ENCODE measurements at regions not wholly inside any gene's neighbourhood (a gene's known extent, or its start where the extent isn't known, plus 50 kb on each side); places are given as distances from the start of the nearest gene placed in this dataset.

DNA sequence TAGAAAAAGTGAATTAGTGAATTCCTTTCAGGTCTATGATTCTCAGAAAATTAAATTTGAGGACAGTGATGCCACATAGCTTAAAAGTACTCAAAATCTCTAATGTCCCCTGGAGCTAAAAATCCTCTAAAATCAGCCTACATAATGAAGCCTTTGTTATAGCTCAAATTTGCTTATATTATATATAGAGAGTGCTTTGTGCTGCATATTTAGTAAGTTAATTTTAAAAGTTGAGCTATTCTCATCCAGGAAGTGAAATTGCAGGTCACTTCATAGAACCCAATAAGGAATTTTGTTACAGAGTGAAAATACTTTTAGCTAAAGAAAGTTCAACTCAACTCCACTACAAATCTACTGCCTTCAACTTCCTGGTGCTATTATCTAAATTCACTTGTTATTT lies 507.5 kb upstream of the MAP3K7 start:
- Histone ChIP-seq H3K36me3 (no peaks in the 10 kb centered on the region), H3K4me3 (no peak overlapping the region), H3K27me3 (no peaks in the 10 kb centered on the region), H3K27ac (no peak overlapping the region), H3K4me1 (no peaks in the 10 kb centered on the region), H3K9me3 (no peaks in the 10 kb centered on the region)
- intact Hi-C loops (cut with DNase I): no loop called here
- TF ChIP-seq POLR2A (IDR thresholded peaks at IDR 0.05) (no peak), POLR2AphosphoS5 (IDR thresholded peaks at IDR 0.05; ENCODE audit: insufficient read depth in 1 of 2, low read depth in 1 of 2) (no peak)
- TF ChIP-seq, protein P1, sequence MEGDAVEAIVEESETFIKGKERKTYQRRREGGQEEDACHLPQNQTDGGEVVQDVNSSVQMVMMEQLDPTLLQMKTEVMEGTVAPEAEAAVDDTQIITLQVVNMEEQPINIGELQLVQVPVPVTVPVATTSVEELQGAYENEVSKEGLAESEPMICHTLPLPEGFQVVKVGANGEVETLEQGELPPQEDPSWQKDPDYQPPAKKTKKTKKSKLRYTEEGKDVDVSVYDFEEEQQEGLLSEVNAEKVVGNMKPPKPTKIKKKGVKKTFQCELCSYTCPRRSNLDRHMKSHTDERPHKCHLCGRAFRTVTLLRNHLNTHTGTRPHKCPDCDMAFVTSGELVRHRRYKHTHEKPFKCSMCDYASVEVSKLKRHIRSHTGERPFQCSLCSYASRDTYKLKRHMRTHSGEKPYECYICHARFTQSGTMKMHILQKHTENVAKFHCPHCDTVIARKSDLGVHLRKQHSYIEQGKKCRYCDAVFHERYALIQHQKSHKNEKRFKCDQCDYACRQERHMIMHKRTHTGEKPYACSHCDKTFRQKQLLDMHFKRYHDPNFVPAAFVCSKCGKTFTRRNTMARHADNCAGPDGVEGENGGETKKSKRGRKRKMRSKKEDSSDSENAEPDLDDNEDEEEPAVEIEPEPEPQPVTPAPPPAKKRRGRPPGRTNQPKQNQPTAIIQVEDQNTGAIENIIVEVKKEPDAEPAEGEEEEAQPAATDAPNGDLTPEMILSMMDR (IDR thresholded peaks at IDR 0.05): no peak
- no peak for DNase-seq (ENCODE audit: extremely low spot score in 2 of 2)

DNA sequence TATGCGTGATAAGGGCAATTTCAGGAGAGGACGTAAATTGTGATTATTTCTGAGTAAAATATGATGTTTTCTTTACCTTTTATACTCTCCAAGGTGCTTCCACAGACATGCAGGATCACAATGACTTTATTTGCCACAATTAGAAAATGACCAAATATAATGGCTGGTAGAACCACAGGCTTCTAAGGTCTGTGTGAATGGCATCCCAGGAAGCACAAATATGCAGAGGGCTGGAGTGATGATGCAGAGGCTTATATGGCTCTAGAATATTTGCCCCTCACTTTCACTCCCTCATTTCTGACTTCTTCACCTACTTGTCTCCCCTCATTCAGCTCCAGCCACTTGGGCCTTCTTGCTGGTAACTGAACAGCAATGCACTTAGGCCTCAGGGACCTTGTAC lies 502.1 kb upstream of the MAP3K7 start:
- Histone ChIP-seq H3K36me3 (no peaks in the 10 kb centered on the region), H3K27ac (no peak overlapping the region), H3K9me3 (no peaks in the 10 kb centered on the region), H3K27me3 (no peaks in the 10 kb centered on the region), H3K4me1 (peaks cover 9% of the 10 kb centered on the region), H3K4me3 (no peak overlapping the region)
- TF ChIP-seq POLR2A (IDR thresholded peaks at IDR 0.05): no peak
- TF ChIP-seq, protein P1 (IDR thresholded peaks at IDR 0.05): no peak
- TF ChIP-seq POLR2AphosphoS5 (IDR thresholded peaks at IDR 0.05; ENCODE audit: insufficient read depth in 1 of 2, low read depth in 1 of 2): no peak
- intact Hi-C loops (cut with DNase I): no loop called here
- no peak for DNase-seq (ENCODE audit: extremely low spot score in 2 of 2)

DNA sequence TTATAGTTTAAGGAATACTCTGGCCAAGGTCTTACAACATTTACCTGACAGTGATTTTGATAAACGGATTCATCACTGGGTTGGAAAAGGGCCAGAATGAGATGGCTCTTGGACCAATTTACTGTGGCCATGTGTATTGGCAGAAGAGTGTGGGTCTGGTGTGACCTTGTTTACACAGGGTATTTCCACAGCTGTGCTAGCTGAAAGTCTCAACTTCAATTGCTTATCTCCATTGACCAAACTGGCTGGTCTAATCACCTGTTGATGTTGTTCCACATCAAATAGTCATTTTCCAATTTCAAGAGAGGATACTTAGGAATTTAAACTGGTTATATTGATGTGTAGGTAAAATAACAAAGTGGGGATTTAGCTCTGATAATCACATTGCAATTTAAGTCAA lies 501.6 kb upstream of the MAP3K7 start:
- intact Hi-C loops (cut with DNase I): no loop called here
- Histone ChIP-seq H3K27me3 (no peaks in the 10 kb centered on the region), H3K27ac (no peak overlapping the region), H3K9me3 (no peaks in the 10 kb centered on the region), H3K36me3 (no peaks in the 10 kb centered on the region), H3K4me1 (peaks cover 9% of the 10 kb centered on the region), H3K4me3 (no peak overlapping the region)
- TF ChIP-seq, protein P1 (IDR thresholded peaks at IDR 0.05): no peak
- no peak for TF ChIP-seq POLR2A (IDR thresholded peaks at IDR 0.05)
- no peak for TF ChIP-seq POLR2AphosphoS5 (IDR thresholded peaks at IDR 0.05; ENCODE audit: insufficient read depth in 1 of 2, low read depth in 1 of 2)
- no peak for DNase-seq (ENCODE audit: extremely low spot score in 2 of 2)

DNA sequence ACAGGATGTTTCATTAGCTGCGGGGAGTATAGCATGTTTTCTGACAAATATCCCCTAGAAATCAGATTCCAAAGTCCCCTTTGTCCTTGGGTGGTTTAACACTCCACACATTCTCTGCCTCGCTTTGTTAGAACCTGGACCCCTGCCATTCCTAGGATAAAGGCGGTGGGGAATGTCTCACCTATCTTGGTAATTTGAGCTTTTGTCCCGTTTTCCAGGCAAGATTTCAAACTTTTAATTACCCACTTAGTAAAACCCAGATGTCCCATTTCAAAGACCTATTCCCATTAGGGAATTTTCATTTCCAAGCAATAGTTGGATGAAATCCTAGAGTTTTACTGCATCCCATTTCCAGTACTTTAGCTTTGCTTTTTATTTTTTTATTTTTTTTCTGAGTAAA lies 501.0 kb upstream of the MAP3K7 start:
- DNase-seq (ENCODE audit: extremely low spot score in 2 of 2): no peak
- TF ChIP-seq, protein P1 (IDR thresholded peaks at IDR 0.05): no peak
- no peak for TF ChIP-seq POLR2A (IDR thresholded peaks at IDR 0.05)
- TF ChIP-seq POLR2AphosphoS5 (IDR thresholded peaks at IDR 0.05; ENCODE audit: insufficient read depth in 1 of 2, low read depth in 1 of 2): no peak
- intact Hi-C loops (cut with DNase I): no loop called here

DNA sequence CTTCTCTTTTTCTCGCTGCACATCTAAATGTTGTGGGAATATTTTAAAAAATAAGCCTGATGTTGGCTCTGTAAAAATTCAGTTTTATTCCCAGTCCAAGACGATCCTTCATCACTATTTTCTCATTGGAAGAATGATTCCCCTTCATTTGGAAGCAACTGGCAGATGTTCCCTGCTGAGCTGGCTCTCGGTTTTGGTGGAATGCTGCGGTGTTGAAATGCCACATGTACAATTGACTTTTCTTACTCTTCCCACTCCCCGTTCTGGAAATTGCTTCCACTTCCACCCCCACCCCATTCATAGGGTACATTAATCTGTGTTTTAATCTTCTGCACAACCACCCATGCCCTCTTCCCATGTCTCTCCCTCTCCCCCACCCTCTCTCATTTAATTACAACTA lies 496.3 kb upstream of the MAP3K7 start:
- TF ChIP-seq, protein P1 (IDR thresholded peaks at IDR 0.05): no peak
- TF ChIP-seq POLR2A (IDR thresholded peaks at IDR 0.05): no peak
- Histone ChIP-seq H3K4me1 (no peaks in the 10 kb centered on the region), H3K9me3 (no peaks in the 10 kb centered on the region), H3K27me3 (no peaks in the 10 kb centered on the region), H3K4me3 (no peak overlapping the region), H3K36me3 (no peaks in the 10 kb centered on the region), H3K27ac (no peak overlapping the region)
- DNase-seq (ENCODE audit: extremely low spot score in 2 of 2): no peak
- intact Hi-C loops (cut with DNase I): no loop called here

More for the DNA sequence above, 501.0 kb upstream of the MAP3K7 start:
- no peaks in the 10 kb centered on the region for H3K27me3 ChIP-seq
- no peaks in the 10 kb centered on the region for H3K9me3 ChIP-seq
- no peak overlapping the region for H3K4me3 ChIP-seq
- peaks cover 9% of the 10 kb centered on the region for H3K4me1 ChIP-seq
- H3K36me3 ChIP-seq: no peaks in the 10 kb centered on the region
- no peak overlapping the region for H3K27ac ChIP-seq
